Heart right ventricle (tissue), 16 donors: ENCODE measurements at regions not wholly inside any gene's neighbourhood (a gene's known extent, or its start where the extent isn't known, plus 50 kb on each side); places are given as distances from the start of the nearest gene placed in this dataset.

Source experiments
- ATAC-seq, 8 donors: fragments of 200-7000 bp; cut with Tn5 transposase; one replicate each; pipeline ENCODE4 v1.9.1; 2020; ENCODE audit warnings: mild to moderate bottlenecking in 8 of 8, moderate library complexity in 8 of 8, moderate number of reproducible peaks in 1 of 8
- DNase-seq, 2 donors: peaks; one replicate each; pipeline ENCODE4 v3.0.0-alpha.2; 2020
- H3K27ac ChIP-seq, 10 donors: fragments of 200-600 bp; sonication (generic) in 2 of 10; one replicate each; pipeline versions ENCODE4 v1.5.0 to v1.8.0; 2020 to 2022; ENCODE audit warnings: mild to moderate bottlenecking in 3 of 10
- H3K27me3 ChIP-seq, 7 donors: fragments of 200-600 bp; one replicate each; pipeline ENCODE4 v1.8.0; 2021 to 2022; ENCODE audit warnings: mild to moderate bottlenecking in 2 of 7
- H3K36me3 ChIP-seq, 9 donors: fragments of 200-600 bp; sonication (generic) in 1 of 9; one replicate each; pipeline versions ENCODE4 v1.5.0 to v1.8.0; 2020 to 2022; ENCODE audit warnings: mild to moderate bottlenecking in 2 of 9
- H3K4me1 ChIP-seq, 9 donors: fragments of 200-600 bp; sonication (generic) in 1 of 9; one replicate each; pipeline versions ENCODE4 v1.5.0 to v1.8.0; 2020 to 2022; ENCODE audit warnings: mild to moderate bottlenecking in 4 of 9
- H3K4me3 ChIP-seq, 10 donors: fragments of 200-600 bp; sonication (generic) in 2 of 10; one replicate each; pipeline versions ENCODE4 v1.5.0 to v1.8.0; 2020 to 2022; ENCODE audit warnings: mild to moderate bottlenecking in 7 of 10, moderate library complexity in 2 of 10
- H3K9me3 ChIP-seq, 11 donors: fragments of 200-600 bp in 10 of 11; sonication (generic) in 2 of 11; one replicate each; pipeline versions ENCODE4 v1.5.0 to v1.8.0; 2013 to 2022; ENCODE audit warnings: mild to moderate bottlenecking in 2 of 11, control low read depth in 1 of 11, moderate library complexity in 1 of 11
- WGBS, 2 donors: extraction: QIAGEN DNeasy Blood & Tissue Kit; methylation state at CpG; one replicate each; pipeline ENCODE4 v1.1.7; 2013; ENCODE audit warnings: inconsistent platforms in 1 of 2; 5-methylcytosine and 5-hydroxymethylcytosine counted together
- intact Hi-C, 10 donors: fragments of 100-400 bp; cut with DNase I; formaldehyde crosslinking; loops; one replicate each; pipeline versions ENCODE4 v1.11.1 to v1.14.2; 2022
- TF ChIP-seq, protein P1 (sequence below), 9 donors: fragments of 200-600 bp; sonication (generic) in 2 of 9; IDR thresholded peaks; one replicate each; pipeline versions ENCODE4 v1.5.0 to v1.8.0; 2021 to 2022; ENCODE audit warnings: antibody characterized with exemption in 9 of 9, mild to moderate bottlenecking in 5 of 9, moderate library complexity in 1 of 9
- donor health status: Arrhythmogenic right ventricular cardiomyopathy.
- donor health status: ischemic (EF 13 %, LVEDD 7.1; RV severe dilation, severe dysfunction).
- donor health status: healthy with polysubstance abuse.
- donor health status: DM: no; HTN: yes; CAD: no.
- donor health status: DM: no; HTN: no; CAD: no.
- donor health status: ischemic (EF 25% LVEDD 6.9; RV normal size, moderate dysfunction).
- donor health status: ischemic (EF 25% LVEDD 5.7; RV mildly dilated, moderate dysfunction).
- donor health status: healthy.
- donor health status: DM: yes; HTN: yes; CAD: no.
- donor health status: Ischemic cardiomyopathy.
- donor health status: ischemic (EF 35%, LVEDD 5.7; RV mildly dilated, moderate dysfunction).
- donor health status: nonischemic (EF 11% LVEDD 7.7; RV severe dilation, severe dysfunction).
- donor health status: DM: yes; HTN: yes; CAD: no.
- donor health status: PGD.
- donor health status: ischemic (EF 29% LVEDD 5.4; RV normal size, mild dysfunction).
- donor health status: nonischemic (EF 23%, LVEDD 6.1; RV moderate dilation, normal function).

GRCh38 chr6:68400396-68400795, 234.7 kb upstream of the ADGRB3 start:
- TF ChIP-seq, protein P1, sequence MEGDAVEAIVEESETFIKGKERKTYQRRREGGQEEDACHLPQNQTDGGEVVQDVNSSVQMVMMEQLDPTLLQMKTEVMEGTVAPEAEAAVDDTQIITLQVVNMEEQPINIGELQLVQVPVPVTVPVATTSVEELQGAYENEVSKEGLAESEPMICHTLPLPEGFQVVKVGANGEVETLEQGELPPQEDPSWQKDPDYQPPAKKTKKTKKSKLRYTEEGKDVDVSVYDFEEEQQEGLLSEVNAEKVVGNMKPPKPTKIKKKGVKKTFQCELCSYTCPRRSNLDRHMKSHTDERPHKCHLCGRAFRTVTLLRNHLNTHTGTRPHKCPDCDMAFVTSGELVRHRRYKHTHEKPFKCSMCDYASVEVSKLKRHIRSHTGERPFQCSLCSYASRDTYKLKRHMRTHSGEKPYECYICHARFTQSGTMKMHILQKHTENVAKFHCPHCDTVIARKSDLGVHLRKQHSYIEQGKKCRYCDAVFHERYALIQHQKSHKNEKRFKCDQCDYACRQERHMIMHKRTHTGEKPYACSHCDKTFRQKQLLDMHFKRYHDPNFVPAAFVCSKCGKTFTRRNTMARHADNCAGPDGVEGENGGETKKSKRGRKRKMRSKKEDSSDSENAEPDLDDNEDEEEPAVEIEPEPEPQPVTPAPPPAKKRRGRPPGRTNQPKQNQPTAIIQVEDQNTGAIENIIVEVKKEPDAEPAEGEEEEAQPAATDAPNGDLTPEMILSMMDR (IDR thresholded peaks at IDR 0.05), result no peak
- peaks cover 0 to 63% (median 7%) of the 10 kb centered on the region in 11 donors for H3K9me3 ChIP-seq
- H3K27ac ChIP-seq, result no peak overlapping the region
- no peak overlapping the region for H3K4me3 ChIP-seq
- ATAC-seq (no peak), DNase-seq (no peak)
- no peaks in the 10 kb centered on the region for H3K36me3 ChIP-seq
- 83 to 90% methylated on average over 2 of the region's 2 CpGs for WGBS, 2 donors
- no peaks in the 10 kb centered on the region for H3K27me3 ChIP-seq
- intact Hi-C loops, result no loop called here
- H3K4me1 ChIP-seq, result no peaks in the 10 kb centered on the region

DNA sequence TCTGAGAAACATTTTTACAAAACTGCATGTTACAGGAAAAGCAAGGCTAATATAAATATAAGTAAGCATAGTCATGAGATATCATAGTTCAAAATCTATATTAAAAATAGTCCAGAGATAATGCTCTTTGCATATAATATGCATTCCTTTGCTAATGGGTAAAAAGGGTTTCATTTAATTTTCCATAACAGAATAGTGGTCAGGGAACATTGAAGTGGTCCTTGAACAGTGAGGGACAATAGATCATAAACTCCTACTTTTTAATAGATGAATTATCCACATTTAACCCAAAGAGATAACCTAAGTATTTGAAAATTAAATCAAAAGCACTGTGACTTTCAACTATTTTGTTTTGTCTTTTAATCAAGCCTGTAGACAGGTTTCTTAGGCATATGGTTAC, 243.1 kb upstream of the ADGRB3 start:
- ATAC-seq (no peak), DNase-seq (no peak)
- Histone ChIP-seq H3K36me3 (no peaks in the 10 kb centered on the region), H3K4me3 (no peak overlapping the region), H3K27me3 (no peaks in the 10 kb centered on the region), H3K4me1 (no peaks in the 10 kb centered on the region), H3K9me3 (peaks cover 0 to 12% (median 0%) of the 10 kb centered on the region in 11 donors), H3K27ac (no peak overlapping the region)
- intact Hi-C loops, result no loop called here
- TF ChIP-seq, protein P1 (IDR thresholded peaks at IDR 0.05), result no peak

- Histone ChIP-seq H3K4me1 (no peaks in the 10 kb centered on the region), H3K4me3 (no peak overlapping the region), H3K27ac (no peak overlapping the region), H3K9me3 (peaks cover 0 to 5% (median 0%) of the 10 kb centered on the region in 11 donors), H3K27me3 (no peaks in the 10 kb centered on the region), H3K36me3 (no peaks in the 10 kb centered on the region)
- DNase-seq (no peak), ATAC-seq (no peak)
- intact Hi-C loops, result no loop called here
- 77 to 85% methylated on average over 5 of the region's 5 CpGs for WGBS, 2 donors
- TF ChIP-seq, protein P1 (IDR thresholded peaks at IDR 0.05), result no peak
These were observed 262.1 kb upstream of the ADGRB3 start for GRCh38 chr6:68372991-68373390.

GRCh38 chr6:68368845-68369244, 266.2 kb upstream of the ADGRB3 start:
- no peak overlapping the region for H3K4me3 ChIP-seq
- no peak for DNase-seq

More at GRCh38 chr6:68368845-68369244, 266.2 kb upstream of the ADGRB3 start:
- no peaks in the 10 kb centered on the region for H3K4me1 ChIP-seq
- H3K36me3 ChIP-seq, result no peaks in the 10 kb centered on the region
- intact Hi-C loops, result no loop called here
- no peaks in the 10 kb centered on the region for H3K27me3 ChIP-seq
- WGBS, 2 donors, result 84 to 86% methylated on average over 1 of the region's 1 CpG
- TF ChIP-seq, protein P1 (IDR thresholded peaks at IDR 0.05), result no peak
- ATAC-seq, result no peak
- H3K9me3 ChIP-seq, result peaks cover 0 to 6% (median 0%) of the 10 kb centered on the region in 11 donors
- H3K27ac ChIP-seq, result no peak overlapping the region
